Mononuclear cell (primary cell): ENCODE measurements at regions not wholly inside any gene's neighbourhood (a gene's known extent, or its start where the extent isn't known, plus 50 kb on each side); places are given as distances from the start of the nearest gene placed in this dataset.
"Not testable (repeated sequence)": the region's sequence is repeated elsewhere in the genome, so short reads cannot be mapped to it uniquely, and the experiment has no call there.

Experiments
- H3K27me3 ChIP-seq: 2 replicates; pipeline ENCODE4 v1.6.0; 2011; ENCODE audit warnings: low read length, control low read depth; ENCODE audit not compliant: insufficient read depth
- H3K4me1 ChIP-seq: 2 replicates; pipeline ENCODE4 v1.5.1; 2011; ENCODE audit warnings: mild to moderate bottlenecking, low read length, control low read depth; ENCODE audit not compliant: insufficient read depth
- H3K4me3 ChIP-seq: 2 replicates; pipeline ENCODE4 v1.5.1; 2011; ENCODE audit warnings: mild to moderate bottlenecking, low read length, moderate library complexity
- H3K9me3 ChIP-seq: 2 replicates; pipeline ENCODE4 v1.5.1; 2011; ENCODE audit warnings: low read depth, mild to moderate bottlenecking, control low read depth, low read length

- Histone ChIP-seq H3K4me3 (no peak overlapping the region), H3K27me3 (no peaks in the 10 kb centered on the region), H3K4me1 (no peaks in the 10 kb centered on the region), H3K9me3 (no peaks in the 10 kb centered on the region)
Observed at GRCh38 chrY:12403916-12404315, 297.1 kb upstream of the USP9Y start.

- Histone ChIP-seq H3K4me1 (no peaks in the 10 kb centered on the region), H3K9me3 (no peaks in the 10 kb centered on the region), H3K27me3 (no peaks in the 10 kb centered on the region), H3K4me3 (no peak overlapping the region)
Observed at GRCh38 chrY:12408236-12408635, 292.8 kb upstream of the USP9Y start.

- Histone ChIP-seq H3K27me3 (no peaks in the 10 kb centered on the region), H3K4me1 (no peaks in the 10 kb centered on the region), H3K9me3 (no peaks in the 10 kb centered on the region), H3K4me3 (no peak overlapping the region)
Observed at GRCh38 chrY:12410696-12411095, 290.3 kb upstream of the USP9Y start.

GRCh38 chrY:12421072-12421787 lies 279.8 kb upstream of the USP9Y start:
- no peaks in the 10 kb centered on the region for H3K4me1 ChIP-seq
- no peaks in the 10 kb centered on the region for H3K27me3 ChIP-seq
- H3K4me3 ChIP-seq = no peak overlapping the region
- no peaks in the 10 kb centered on the region for H3K9me3 ChIP-seq

- Histone ChIP-seq H3K27me3 (no peaks in the 10 kb centered on the region), H3K4me3 (no peak overlapping the region), H3K4me1 (no peaks in the 10 kb centered on the region), H3K9me3 (no peaks in the 10 kb centered on the region)
Observed at GRCh38 chrY:12421788-12422124, 279.3 kb upstream of the USP9Y start.

GRCh38 chrY:12422536-12422935 lies 278.5 kb upstream of the USP9Y start:
- H3K4me1 ChIP-seq = no peaks in the 10 kb centered on the region
- no peaks in the 10 kb centered on the region for H3K9me3 ChIP-seq
- no peaks in the 10 kb centered on the region for H3K27me3 ChIP-seq

GRCh38 chrY:12423416-12424252 lies 277.4 kb upstream of the USP9Y start:
- no peaks in the 10 kb centered on the region for H3K9me3 ChIP-seq
- H3K4me3 ChIP-seq = no peak overlapping the region
- H3K4me1 ChIP-seq = no peaks in the 10 kb centered on the region

More at GRCh38 chrY:12422536-12422935, 278.5 kb upstream of the USP9Y start:
- no peak overlapping the region for H3K4me3 ChIP-seq

GRCh38 chrY:12425506-12425905 lies 275.5 kb upstream of the USP9Y start:
- H3K27me3 ChIP-seq = no peaks in the 10 kb centered on the region
- H3K4me1 ChIP-seq = no peaks in the 10 kb centered on the region
- no peak overlapping the region for H3K4me3 ChIP-seq
- no peaks in the 10 kb centered on the region for H3K9me3 ChIP-seq

More at GRCh38 chrY:12423416-12424252, 277.4 kb upstream of the USP9Y start:
- H3K27me3 ChIP-seq = no peaks in the 10 kb centered on the region

GRCh38 chrY:12427361-12427760 lies 273.7 kb upstream of the USP9Y start:
- Histone ChIP-seq H3K4me3 (no peak overlapping the region), H3K4me1 (no peaks in the 10 kb centered on the region), H3K9me3 (no peaks in the 10 kb centered on the region), H3K27me3 (no peaks in the 10 kb centered on the region)

GRCh38 chrY:12431546-12431945 lies 269.5 kb upstream of the USP9Y start:
- H3K4me3 ChIP-seq = no peak overlapping the region
- H3K27me3 ChIP-seq = no peaks in the 10 kb centered on the region
- no peaks in the 10 kb centered on the region for H3K9me3 ChIP-seq
- H3K4me1 ChIP-seq = no peaks in the 10 kb centered on the region

- H3K4me1 ChIP-seq, H3K4me3 ChIP-seq, H3K27me3 ChIP-seq, H3K9me3 ChIP-seq: not testable (repeated sequence)
Observed at GRCh38 chrY:12438823-12439222, 262.2 kb upstream of the USP9Y start.

- Histone ChIP-seq H3K9me3 (no peaks in the 10 kb centered on the region), H3K27me3 (no peaks in the 10 kb centered on the region), H3K4me1 (no peaks in the 10 kb centered on the region), H3K4me3 (no peak overlapping the region)
Observed at GRCh38 chrY:12444200-12444599, 256.8 kb upstream of the USP9Y start.

- H3K4me3 ChIP-seq, H3K27me3 ChIP-seq, H3K4me1 ChIP-seq, H3K9me3 ChIP-seq: not testable (repeated sequence)
Observed at GRCh38 chrY:12446486-12447265, 254.4 kb upstream of the USP9Y start.

- not testable (repeated sequence) for H3K9me3 ChIP-seq, H3K4me3 ChIP-seq, H3K4me1 ChIP-seq, H3K27me3 ChIP-seq
Observed at GRCh38 chrY:12448561-12448960, 252.5 kb upstream of the USP9Y start.

GRCh38 chrY:12453318-12453717 lies 247.7 kb upstream of the USP9Y start:
- H3K9me3 ChIP-seq, H3K4me3 ChIP-seq, H3K27me3 ChIP-seq, H3K4me1 ChIP-seq: not testable (repeated sequence)
